HG02885 (cell line): ENCODE measurements at regions not wholly inside any gene's neighbourhood (a gene's known extent, or its start where the extent isn't known, plus 50 kb on each side); places are given as distances from the start of the nearest gene placed in this dataset.

ENCODE experiments used
- ATAC-seq: cut with Tn5 transposase; IDR thresholded peaks from one replicate; pipeline ENCODE4 v1.9.1; 2021; ENCODE audit warnings: mild to moderate bottlenecking; ENCODE audit not compliant: unreplicated experiment, poor library complexity

DNA sequence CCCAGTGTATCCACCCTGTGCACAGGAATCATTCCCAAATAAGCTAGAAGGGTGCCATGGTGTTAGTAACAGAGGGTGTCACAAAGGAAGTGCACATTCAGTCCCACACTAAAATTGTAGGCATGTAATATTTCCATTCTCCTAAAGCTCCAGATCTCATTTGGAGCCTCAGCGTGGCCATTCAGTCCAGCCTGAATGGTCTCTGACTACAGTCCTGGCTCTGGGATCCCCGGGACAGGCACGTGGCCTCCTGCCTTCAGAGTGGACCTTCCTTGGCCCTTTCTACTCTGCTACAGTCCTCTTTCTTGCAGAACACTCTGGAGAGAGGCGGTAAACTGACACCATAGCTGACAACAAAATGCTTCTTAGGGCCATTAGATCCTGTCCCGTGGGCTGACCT, 243.9 kb downstream of the IRX2 start:
- ATAC-seq, result no peak

DNA sequence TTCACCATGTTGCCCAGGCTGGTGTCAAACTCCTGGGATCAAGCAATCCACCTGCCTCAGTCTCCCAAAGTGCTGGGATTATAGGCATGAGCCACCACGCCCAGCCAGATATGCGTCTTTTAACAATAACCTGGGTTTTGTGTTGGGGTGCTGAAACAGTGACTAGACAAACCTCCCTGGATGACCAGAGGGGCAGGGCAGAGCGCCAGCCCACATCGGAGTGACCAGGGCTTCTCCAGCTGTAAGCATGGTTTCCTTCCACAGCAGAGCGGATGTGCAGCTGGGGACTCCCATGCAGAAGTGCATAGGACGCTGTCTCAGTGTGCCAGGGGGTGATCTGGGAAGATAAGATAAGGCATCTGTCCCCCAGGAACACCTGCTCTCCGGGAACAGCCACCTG, 244.9 kb downstream of the IRX2 start:
- ATAC-seq, result no peak

DNA sequence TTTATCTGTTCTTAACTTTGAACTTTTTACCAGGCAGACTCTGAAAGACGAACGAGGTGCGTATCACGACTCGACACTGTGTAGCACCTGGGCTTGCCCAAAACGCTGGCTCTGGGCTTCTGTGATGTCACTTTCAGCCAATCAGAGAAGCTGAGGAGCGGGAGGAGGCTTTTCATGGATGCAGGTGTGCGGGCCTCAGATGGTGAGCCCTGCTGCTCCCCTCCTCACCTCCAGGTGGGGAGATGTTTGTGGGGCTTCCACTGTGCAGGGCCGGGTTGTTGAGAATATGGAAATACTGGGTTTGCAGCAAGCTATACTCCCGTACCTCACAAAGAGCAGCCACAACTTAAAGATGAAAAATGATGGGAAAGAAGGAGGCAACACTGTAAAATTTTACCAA, 246.3 kb downstream of the IRX2 start:
- no peak for ATAC-seq

DNA sequence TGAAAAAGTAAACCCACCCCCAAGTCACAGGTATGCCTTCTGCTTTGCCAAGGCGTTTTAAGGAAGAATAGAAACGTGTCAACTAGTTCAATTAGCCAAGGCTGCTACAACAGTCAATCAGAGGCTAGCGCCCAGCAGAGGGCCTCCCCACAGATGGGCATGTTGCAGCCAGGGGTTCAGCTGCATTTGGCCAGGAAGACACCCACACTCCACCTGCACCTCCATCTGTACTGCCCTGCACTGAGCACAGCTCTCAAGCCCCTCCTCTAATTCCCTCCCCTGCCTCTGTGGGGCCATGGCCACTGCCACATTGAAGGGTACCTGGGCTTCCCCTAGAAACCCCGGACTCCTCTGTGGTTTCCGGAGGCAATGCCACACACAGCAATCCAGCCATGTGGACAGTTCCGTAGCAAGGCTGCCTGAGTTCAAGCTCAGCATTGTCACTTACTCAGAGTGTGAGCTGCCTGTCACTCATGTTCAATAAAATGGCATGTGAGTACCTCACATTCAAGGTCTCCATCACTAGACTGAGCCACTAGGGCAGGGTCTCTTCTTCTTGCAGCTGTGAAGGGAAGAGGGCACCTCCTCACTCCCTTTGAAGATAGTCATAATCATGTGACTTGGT, 248.4 kb downstream of the IRX2 start:
- no peak for ATAC-seq

DNA sequence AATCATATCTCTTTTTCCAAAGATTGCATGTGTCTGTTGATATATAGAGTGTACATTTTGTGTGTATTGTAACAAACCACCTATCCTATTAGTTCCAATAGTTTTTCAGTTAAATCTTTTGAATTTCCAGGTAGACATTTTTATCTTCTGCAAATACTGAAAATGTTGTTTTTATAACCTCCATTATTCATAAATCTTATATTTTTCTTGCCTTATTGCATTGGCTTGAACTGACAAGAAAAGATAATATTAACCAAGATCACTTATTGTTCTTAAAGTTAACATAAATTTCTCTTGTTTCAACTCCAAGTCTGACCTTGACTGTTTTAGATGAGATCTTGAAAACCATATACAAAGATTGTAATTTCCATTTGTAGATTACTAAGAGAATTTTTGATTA, 251.6 kb downstream of the IRX2 start:
- no peak for ATAC-seq

DNA sequence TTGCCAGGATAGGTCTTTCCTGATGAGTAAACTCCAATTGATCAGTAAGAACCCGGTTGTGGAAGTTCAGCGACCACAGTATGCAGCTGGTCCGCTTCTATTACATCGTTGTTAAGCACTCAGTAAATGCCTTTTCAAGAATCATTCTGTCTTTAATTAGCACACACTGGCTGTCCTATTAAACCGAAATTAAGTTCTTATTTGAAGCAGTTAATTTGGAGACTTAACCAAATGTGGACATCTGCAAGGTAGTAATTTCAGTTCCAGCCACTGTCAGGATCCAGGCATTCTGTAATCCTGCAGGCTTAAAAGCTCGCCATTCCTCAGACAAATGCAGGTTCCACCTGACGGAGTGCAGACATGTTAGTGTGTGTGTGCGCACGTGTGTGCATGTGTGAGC, 254.6 kb downstream of the IRX2 start:
- ATAC-seq, result no peak

DNA sequence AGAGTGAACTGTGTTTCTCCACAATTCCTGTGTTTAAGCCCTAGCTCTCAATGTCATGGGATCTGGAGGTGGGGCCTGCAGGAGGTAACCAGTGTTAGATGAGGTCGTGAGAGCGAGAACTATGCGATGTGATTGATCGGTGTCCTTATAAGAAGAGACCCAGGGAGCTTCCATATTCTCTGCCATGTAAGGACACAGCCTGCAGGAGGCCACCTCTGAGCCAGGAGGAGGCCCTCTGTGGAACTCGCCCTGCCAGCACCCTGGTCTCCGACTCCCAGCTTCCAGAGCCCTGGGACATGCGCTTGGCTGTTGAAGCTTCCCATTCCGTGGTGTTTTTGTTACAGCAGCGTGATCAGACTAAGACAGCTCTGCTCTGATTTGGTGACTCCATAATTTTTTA, 255.4 kb downstream of the IRX2 start:
- ATAC-seq, result no peak

DNA sequence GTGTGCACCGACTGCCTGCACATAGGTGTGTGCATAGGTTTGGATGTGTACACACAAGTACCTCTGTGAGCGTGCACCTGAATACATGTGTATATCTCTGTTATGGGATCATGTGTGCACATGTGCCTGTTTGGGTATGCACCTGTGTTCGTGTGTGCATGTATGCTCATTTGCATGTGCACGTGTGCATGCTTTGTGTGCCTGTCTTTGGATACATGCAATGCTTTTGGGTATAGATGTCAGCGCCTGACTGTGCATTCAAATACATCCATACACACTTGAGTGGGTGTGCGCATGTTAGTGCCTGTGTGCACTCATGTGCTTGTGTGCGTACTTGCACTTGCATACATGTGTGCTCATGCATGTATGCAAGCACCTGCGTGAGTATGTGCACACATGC, 258.1 kb downstream of the IRX2 start:
- no peak for ATAC-seq

DNA sequence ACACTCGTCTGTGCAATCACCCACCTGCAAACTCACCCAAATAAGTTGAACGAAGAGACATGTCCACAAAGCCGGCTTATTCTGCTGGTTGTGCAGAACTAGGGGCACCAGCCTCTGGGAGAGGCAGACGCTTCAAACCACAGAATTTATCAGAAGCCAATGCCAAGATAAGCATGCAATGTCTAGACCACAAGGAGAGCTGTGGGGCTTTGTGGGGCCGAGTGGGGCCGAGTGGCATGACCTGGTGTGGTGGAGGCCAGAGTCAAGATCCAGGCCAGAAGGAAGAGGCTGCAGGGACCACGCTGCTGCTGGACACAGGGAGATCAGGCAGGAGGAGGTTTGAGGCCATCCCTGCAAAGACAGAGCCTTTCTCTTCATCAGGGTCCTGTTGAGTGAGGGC, 259.0 kb downstream of the IRX2 start:
- no peak for ATAC-seq

DNA sequence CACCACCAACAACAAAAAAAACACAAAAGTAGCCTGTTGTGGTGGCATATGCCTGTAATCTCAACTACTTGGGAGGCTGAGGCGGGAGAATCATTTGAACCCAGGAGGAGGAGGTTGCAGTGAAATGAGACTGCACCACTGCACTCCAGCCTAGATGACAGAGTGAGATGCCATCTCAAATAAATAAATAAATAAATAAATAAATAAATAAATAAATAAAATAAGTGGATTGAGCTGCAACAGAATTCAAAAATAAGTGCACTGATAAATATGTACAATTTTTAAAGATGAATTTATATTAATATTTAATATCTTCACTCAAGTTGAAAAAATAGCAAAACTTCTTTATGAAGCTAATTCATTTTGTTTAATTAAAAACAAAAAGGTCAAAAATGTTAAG, 259.6 kb downstream of the IRX2 start:
- no peak for ATAC-seq

DNA sequence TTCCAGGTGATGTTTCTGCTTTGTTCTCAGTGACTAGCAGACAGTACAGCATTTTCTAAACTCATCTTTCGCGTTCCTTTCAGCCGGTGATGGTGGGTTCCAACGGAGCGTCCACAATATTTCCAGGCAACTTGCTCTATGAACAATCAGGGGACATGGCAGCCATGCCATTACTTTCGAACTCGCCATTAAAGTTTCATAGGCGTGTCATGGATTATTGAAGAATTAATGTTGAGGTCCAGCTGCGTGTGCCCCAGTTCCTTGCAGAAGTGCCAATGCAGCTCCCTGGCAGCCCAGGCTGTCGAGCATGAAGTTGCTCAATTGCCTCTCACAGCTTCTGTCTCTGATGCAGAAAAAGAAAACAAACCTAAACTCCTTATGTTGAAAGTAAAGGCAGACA, 262.2 kb downstream of the IRX2 start:
- ATAC-seq, result no peak

DNA sequence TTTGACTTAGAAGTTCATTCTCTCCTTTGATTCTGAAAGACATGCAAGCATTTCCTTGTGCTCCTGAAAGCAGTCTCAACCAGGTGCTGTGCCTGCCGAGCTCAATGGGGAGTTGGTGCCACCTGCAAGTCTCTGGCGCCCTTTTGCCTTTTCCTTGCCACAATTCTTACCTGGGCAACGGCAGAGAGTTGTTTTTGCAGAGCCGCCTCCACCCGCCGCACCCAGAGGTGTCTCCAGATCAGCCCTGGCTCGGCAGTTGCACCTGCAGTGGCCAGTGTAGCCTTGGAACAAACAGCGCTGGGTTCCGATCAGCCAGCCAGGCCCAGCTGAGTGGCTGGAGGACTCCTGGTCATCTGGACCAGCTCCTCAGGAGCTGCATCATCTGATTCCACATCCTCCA, 262.9 kb downstream of the IRX2 start:
- ATAC-seq, result no peak

DNA sequence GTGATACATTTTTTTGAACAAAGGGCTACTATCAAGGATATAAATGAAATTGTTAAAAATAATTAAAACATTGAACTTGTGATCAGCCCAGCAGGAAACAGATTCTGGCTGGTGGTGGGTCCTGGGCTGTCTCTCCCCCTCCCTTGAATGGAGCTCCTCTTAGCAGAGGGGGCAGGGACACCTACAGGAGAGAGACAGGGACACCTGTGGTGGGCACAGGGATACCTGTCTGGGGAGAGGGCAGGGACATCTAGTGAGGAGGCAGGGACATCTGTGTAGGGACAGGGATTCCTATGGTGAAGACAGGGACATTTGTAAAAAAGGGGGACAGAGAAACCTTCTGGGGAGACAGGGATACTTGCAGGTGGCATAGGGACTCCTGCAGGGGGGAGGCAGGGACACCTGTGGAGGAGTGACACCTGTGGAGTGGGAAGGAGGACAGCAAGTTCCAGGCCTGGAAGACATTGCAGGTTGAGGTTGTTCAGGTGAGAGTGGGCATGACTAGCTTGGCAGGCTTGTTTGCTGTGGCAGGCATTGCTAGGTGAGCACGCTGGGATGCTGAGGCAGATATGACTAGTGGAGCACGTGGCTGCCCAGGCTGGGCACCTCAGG, 264.2 kb downstream of the IRX2 start:
- no peak for ATAC-seq

DNA sequence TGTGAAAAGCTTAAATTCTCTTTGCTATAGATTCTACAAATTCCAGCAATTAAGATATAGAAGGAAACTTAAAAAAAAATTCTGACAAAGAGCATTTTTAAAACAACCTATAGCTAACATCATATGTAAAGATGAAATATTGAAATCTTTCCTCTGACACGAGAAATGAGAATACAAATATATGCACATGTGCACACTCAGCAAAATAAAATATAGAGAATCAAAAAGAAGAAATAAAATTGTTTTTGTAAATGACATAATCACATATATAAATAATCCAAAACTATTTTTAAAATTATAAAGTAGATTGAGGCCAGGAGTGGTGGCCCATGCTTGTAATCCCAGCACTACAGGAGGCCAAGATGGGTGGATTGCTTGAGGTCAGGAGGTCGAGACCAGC, 265.1 kb downstream of the IRX2 start:
- no peak for ATAC-seq

DNA sequence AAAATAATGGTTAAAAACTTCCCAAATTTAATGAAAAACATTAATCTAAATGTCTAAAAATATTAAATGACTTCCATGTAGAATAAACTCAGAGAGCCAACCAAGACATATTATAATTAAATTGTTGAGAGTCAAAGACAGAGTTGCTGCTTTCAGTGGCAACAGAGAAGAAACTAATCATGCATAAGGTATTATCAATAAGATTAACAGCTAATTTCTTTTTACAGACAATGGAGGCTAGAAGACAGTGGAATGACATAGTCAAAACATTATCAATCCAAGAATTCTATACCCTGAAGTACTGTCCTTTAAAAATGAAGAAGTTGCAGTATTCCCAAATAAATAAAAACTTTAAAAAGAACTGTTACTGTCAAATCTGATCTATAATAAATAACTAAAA, 268.7 kb downstream of the IRX2 start:
- no peak for ATAC-seq

DNA sequence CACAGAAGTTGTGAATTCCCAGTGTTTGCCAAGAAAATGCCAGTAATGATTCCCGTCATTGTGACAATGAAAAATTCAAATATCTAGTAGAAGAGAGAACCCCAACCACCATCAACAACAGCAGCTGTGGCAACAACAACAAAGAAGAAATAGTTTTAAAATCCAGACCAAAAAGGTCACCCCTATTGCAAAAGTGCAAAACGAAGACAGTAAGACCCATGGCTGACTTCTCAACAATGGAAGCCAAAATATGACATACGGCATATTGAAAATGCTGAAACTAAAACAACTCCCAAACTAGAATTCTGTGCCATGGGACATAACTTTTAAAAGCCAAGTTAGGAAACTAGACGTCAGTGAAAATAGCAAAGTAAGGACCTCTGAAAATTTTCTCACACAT, 270.6 kb downstream of the IRX2 start:
- no peak for ATAC-seq

DNA sequence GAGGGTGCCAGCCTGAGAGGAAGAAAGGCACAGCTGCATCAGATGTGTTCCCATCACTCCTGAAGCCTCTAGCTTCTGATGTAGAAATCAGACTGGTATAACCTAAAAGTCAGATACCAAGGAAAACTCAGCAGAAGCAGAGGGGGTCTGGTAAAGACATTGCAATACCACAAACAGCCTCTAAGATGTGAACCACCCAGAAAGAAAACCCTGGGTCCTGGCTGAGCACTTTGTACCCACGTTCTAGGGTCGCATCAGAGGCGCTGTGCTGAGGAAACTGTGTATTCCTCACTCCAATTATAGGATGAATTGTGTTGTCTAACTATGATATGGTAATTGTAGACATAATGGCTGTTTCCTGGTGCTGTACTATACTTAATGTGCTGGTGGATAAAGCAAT, 275.6 kb downstream of the IRX2 start:
- no peak for ATAC-seq

DNA sequence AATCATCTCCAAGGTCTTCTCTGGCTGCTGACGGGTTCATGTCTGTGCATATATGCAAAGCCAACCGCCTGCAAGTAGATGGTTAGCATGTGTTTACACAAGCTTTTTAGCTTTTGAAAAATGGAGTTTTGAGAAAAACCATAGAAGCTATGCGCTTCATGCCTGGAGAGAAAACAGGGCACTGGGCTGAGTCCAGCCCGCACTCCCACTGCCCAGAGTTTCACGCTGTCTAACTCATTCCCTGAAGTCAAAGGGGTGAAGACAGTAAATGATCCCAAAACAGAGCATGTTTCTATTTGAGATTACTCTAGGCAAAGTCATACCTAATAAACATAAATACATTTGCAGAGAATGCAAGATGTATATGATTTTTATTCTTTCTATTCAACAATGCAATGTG, 278.8 kb downstream of the IRX2 start:
- no peak for ATAC-seq

DNA sequence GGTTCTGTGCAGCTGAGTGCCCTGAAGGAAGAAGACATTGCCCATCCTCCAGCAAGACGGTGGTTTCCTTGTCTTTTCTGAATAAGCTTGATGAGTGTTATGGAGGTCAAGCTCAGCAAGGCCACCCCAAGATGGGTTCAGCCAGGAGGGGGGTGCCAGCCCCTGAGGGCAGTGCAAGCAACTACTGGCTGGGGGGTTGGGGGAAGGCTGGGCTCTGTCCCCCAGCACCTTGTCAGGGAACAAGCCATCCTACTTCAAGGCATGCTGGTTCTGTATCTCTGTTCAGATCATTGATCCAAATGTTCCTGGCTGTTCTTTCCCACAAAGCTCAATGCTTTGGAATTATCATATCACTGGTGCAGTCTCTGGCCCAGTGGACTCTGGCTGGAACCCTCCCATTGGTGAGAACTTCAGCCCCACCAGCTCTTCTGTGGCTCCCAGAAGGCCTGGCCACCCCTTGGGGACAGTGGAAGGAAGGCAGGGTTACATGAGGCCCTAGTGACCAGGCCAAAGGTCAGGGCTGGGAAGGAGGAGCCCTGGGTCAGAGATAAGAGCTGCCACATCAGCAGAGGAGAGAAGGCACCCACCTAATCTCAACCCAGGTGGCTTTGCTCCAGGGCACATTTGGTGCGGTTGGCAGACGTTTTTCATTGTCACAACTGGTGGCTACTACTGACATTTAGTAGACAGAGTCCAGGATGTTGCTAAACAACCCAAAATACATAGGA, 280.2 kb downstream of the IRX2 start:
- ATAC-seq, result no peak

DNA sequence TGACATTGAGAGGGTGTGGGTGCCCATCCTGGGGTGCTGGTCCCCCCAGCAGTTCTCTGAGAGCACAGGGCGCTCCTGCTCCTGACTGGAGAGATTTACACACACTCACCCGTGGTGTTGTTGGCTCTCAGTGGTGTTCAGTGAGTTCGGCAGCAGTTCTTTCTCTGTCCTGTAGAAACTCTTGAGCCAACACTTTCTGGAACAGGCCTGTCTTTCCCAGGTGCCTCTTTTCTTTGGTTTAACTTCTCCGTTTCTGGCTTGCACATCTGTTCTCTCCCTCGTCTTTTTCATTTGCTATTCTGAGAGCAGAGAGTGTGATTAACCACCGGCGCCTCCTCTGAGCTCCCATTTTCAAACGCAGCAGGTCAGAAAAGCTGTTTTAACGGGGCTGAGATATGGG, 284.5 kb downstream of the IRX2 start:
- ATAC-seq, result no peak

DNA sequence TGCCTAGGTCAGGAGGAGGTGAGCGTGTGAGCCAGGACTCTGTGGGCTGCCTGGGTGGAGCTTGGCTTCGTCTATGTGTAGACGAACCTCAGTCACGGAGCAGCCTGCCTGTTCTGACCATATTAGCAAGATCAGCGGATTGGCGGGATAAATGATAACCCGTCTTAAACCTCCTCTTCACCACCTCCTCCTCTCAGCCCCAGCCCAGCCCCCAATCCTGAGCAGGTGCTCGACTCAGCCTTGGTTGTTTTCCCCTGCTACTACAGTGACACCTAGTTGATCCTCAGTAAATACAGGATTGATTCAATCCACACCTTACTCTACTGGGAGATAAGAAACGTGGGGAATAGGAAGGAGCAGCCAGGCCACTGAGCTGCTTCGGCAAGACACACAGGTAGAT, 286.1 kb downstream of the IRX2 start:
- no peak for ATAC-seq

DNA sequence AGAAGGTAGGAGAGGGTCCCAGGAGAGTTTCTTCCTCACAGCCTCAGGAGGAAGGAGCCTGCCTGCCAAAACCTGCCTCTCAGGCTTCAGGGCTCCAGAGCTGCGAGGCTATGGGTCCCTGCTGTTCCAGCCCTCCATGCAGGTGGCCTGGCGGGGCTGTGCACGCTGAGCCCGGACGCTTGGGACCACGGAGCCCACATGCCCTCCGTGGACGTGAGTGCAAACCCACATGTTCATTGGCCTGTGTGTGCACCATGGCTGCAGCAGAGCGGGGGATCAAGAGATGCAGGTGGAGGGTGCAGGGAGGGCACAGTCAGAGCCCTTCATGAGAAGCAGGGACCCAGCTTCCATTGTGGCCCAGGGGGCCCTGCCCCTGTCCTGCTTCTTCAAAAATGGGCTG, 287.3 kb downstream of the IRX2 start:
- ATAC-seq, result no peak
